Right forelimb (tissue), 1 donor: ENCODE measurements at regions not wholly inside any gene's neighbourhood (a gene's known extent, or its start where the extent isn't known, plus 50 kb on each side); places are given as distances from the start of the nearest gene placed in this dataset.

ENCODE experiments used
- DNase-seq: peaks from one replicate; pipeline ENCODE4 v3.0.0-alpha.2; 2018

- DNase-seq, result no peak
Measured at GRCh38 chr10:59595593-59595992, 114.1 kb downstream of the SLC16A9 start.

GRCh38 chr10:59593768-59594167, 115.9 kb downstream of the SLC16A9 start:
- no peak for DNase-seq

- no peak for DNase-seq
Measured at GRCh38 chr10:59589796-59590195, 119.9 kb downstream of the SLC16A9 start.

- no peak for DNase-seq
Measured at GRCh38 chr10:59588791-59589190, 120.9 kb downstream of the SLC16A9 start.

- no peak for DNase-seq
Measured at GRCh38 chr10:59587756-59588140, 121.9 kb downstream of the SLC16A9 start.

- DNase-seq, result no peak
Measured at GRCh38 chr10:59587083-59587755, 122.4 kb downstream of the SLC16A9 start.

GRCh38 chr10:59586407-59586891, 123.2 kb downstream of the SLC16A9 start:
- no peak for DNase-seq

GRCh38 chr10:59585046-59585700, 124.5 kb downstream of the SLC16A9 start:
- no peak for DNase-seq

GRCh38 chr10:59582780-59583179, 126.9 kb downstream of the SLC16A9 start:
- DNase-seq, result no peak

- no peak for DNase-seq
Measured at GRCh38 chr10:59582058-59582457, 127.6 kb downstream of the SLC16A9 start.

- no peak for DNase-seq
Measured at GRCh38 chr10:59580026-59580863, 129.4 kb downstream of the SLC16A9 start.

GRCh38 chr10:59578741-59579140, 130.9 kb downstream of the SLC16A9 start:
- DNase-seq, result no peak

- no peak for DNase-seq
Measured at GRCh38 chr10:59577984-59578383, 131.7 kb downstream of the SLC16A9 start.

- no peak for DNase-seq
Measured at GRCh38 chr10:59575269-59575668, 134.4 kb downstream of the SLC16A9 start.

- no peak for DNase-seq
Measured at GRCh38 chr10:59563531-59563930, 146.1 kb downstream of the SLC16A9 start.

GRCh38 chr10:59562126-59562525, 147.5 kb downstream of the SLC16A9 start:
- DNase-seq, result no peak

GRCh38 chr10:59561477-59562121, 148.1 kb downstream of the SLC16A9 start:
- DNase-seq, result no peak

- DNase-seq, result no peak
Measured at GRCh38 chr10:59560990-59561389, 148.7 kb downstream of the SLC16A9 start.

GRCh38 chr10:59560161-59560560, 149.5 kb downstream of the SLC16A9 start:
- no peak for DNase-seq

GRCh38 chr10:59558066-59558465, 151.6 kb downstream of the SLC16A9 start:
- no peak for DNase-seq

- no peak for DNase-seq
Measured at GRCh38 chr10:59557642-59558041, 152.0 kb downstream of the SLC16A9 start.

- no peak for DNase-seq
Measured at GRCh38 chr10:59557052-59557451, 152.6 kb downstream of the SLC16A9 start.
